Pancreas (tissue), 10 donors: ENCODE measurements at regions not wholly inside any gene's neighbourhood (a gene's known extent, or its start where the extent isn't known, plus 50 kb on each side); places are given as distances from the start of the nearest gene placed in this dataset.

Experiments
- ATAC-seq, 4 donors: fragments of 200-7000 bp; cut with Tn5 transposase; one replicate each; pipeline versions ENCODE4 v1.8.0 to v1.9.1; 2020; ENCODE audit warnings: mild to moderate bottlenecking in 4 of 4, moderate library complexity in 4 of 4
- DNase-seq, 6 donors: peaks; one replicate each; pipeline ENCODE4 v3.0.0-alpha.2; 2020
- FAIRE-seq: peaks from 2 replicates; lab custom pipeline; 2012; peaks lifted over from hg19 to GRCh38; lab: Jason Lieb, UNC
- H3K27ac ChIP-seq, 4 donors: fragments of 200-600 bp; sonication (generic); 1 replicate in 3 of 4; 2 replicates in 1 of 4; pipeline versions ENCODE4 v1.5.0 to v1.8.0; 2020
- H3K27me3 ChIP-seq, 4 donors: fragments of 200-600 bp; one replicate each; pipeline ENCODE4 v1.8.0; 2021
- H3K36me3 ChIP-seq, 3 donors: fragments of 200-600 bp; sonication (generic) in 1 of 3; one replicate each; pipeline versions ENCODE4 v1.5.0 to v1.8.0; 2020 to 2021
- H3K4me1 ChIP-seq, 3 donors: fragments of 200-600 bp; one replicate each; pipeline ENCODE4 v1.8.0; 2021
- H3K4me3 ChIP-seq, 4 donors: fragments of 200-600 bp; sonication (generic) in 2 of 4; one replicate each; pipeline versions ENCODE4 v1.5.0 to v1.8.0; 2020 to 2021
- H3K9me3 ChIP-seq, 4 donors: fragments of 200-600 bp; one replicate each; pipeline ENCODE4 v1.8.0; 2021
- WGBS, 2 donors: extraction: QIAGEN DNeasy Blood & Tissue Kit; methylation state at CpG; one replicate each; pipeline ENCODE4 v1.1.7; 2013; 5-methylcytosine and 5-hydroxymethylcytosine counted together
- intact Hi-C, 3 donors: fragments of 100-400 bp; cut with DNase I; formaldehyde crosslinking; loops; one replicate each; pipeline versions ENCODE4 v1.11.1 to v1.14.2; 2022
- TF ChIP-seq, protein P1 (sequence below), 4 donors: fragments of 200-600 bp; sonication (generic) in 3 of 4; IDR thresholded peaks; one replicate each; pipeline versions ENCODE4 v1.5.0 to v1.8.0; 2021; ENCODE audit warnings: antibody characterized with exemption in 4 of 4
- donor health status: healthy with polysubstance abuse.
- donor health status: DM: no; HTN: no; CAD: no; lungs with moderate emphysema.
- donor health status: DM: no; HTN: no; CAD: no.
- donor health status: control.
- donor health status: control.
- donor health status: Bipolar disorder and iron deficiency.
- donor health status: DM: yes; HTN: yes; CAD: no.
- donor health status: DM: no; HTN: no; CAD: no.
- donor health status: DM: no; HTN: no; CAD: no.
- donor health status: DM: yes; HTN: yes; CAD: no.

DNA sequence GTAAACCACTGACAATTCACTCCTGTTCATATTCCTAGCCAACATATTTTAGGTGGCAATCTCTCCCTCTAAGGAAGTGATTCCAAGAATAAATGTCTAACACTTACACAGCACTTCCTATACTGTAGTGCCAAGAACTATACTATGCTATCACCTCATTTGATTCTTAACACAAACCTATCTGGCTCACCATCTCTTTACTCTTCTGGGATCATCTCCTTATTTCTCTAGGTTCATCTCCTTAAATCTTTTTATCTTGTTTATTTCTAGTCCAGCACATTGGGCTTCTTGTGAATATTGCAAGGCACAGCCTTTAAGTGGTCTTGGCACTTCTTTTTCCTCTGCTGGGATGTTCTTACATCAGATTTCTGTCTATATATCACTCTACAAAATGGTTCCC, 366.3 kb downstream of the SLITRK6 start:
- no peaks in the 10 kb centered on the region for H3K4me1 ChIP-seq
- H3K4me3 ChIP-seq = no peak overlapping the region
- intact Hi-C loops = no loop called here
- no peaks in the 10 kb centered on the region for H3K9me3 ChIP-seq
- H3K36me3 ChIP-seq = no peaks in the 10 kb centered on the region
- no peak for DNase-seq
- H3K27me3 ChIP-seq = no peaks in the 10 kb centered on the region
- no peak for FAIRE-seq
- TF ChIP-seq, protein P1, sequence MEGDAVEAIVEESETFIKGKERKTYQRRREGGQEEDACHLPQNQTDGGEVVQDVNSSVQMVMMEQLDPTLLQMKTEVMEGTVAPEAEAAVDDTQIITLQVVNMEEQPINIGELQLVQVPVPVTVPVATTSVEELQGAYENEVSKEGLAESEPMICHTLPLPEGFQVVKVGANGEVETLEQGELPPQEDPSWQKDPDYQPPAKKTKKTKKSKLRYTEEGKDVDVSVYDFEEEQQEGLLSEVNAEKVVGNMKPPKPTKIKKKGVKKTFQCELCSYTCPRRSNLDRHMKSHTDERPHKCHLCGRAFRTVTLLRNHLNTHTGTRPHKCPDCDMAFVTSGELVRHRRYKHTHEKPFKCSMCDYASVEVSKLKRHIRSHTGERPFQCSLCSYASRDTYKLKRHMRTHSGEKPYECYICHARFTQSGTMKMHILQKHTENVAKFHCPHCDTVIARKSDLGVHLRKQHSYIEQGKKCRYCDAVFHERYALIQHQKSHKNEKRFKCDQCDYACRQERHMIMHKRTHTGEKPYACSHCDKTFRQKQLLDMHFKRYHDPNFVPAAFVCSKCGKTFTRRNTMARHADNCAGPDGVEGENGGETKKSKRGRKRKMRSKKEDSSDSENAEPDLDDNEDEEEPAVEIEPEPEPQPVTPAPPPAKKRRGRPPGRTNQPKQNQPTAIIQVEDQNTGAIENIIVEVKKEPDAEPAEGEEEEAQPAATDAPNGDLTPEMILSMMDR (IDR thresholded peaks at IDR 0.05) = no peak
- H3K27ac ChIP-seq = no peak overlapping the region
- ATAC-seq = no peak

DNA sequence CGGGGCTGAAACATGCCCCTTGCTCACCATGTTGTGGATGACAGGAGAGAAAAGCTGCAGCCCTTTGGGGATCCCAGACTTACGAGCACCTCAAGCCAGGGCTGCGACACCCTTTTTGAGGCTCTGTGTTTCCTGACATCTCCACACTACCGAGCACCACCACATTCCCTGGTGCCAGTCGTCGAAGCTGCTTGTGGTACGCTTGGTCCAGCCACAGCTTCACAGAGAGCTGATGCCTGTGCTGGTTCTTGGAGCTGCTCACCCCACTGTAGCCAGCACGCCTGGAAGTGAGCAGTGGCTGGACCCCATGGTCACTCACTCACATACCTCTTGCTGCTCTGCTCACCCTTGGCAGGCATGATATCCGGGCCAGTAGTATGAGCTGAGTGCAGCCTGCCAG, 367.5 kb downstream of the SLITRK6 start:
- Histone ChIP-seq H3K36me3 (no peaks in the 10 kb centered on the region), H3K4me3 (no peak overlapping the region), H3K9me3 (no peaks in the 10 kb centered on the region), H3K27me3 (no peaks in the 10 kb centered on the region), H3K4me1 (no peaks in the 10 kb centered on the region), H3K27ac (no peak overlapping the region)
- no peak for FAIRE-seq
- WGBS, 2 donors = 76 to 87% methylated on average over 9 of the region's 9 CpGs
- ATAC-seq = no peak
- intact Hi-C loops = no loop called here
- DNase-seq = peak in 1 of 6 donors; percentile 27
- TF ChIP-seq, protein P1 (IDR thresholded peaks at IDR 0.05) = no peak

DNA sequence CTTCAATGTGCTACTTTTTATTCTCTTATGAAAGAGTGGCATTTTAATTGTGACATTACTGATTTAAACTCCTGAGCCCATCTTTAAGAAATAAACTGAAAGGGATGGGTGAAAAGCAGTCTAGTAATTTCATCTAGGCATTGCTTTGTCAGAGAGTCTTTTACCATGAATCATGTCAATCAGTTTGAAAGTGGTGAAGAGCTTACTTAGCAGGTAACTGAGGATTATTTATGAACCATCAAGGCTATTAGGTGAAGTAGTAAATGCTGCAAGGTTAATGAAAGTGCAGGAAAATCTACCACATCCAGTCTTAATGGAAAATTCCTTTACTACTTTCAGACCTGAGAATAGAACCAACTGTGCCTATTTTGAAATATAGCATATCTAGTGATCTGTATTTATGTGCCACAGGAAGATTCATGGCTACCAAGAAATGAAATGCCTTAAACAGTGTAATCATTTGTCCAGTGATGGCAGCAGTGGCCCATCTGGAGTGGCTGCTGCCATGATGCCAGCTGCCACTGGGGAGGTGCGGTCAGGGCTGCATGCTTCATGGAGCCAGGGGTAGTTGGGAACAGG, 368.9 kb downstream of the SLITRK6 start:
- H3K4me3 ChIP-seq = no peak overlapping the region
- no peak overlapping the region for H3K27ac ChIP-seq
- H3K4me1 ChIP-seq = no peaks in the 10 kb centered on the region
- no peak for ATAC-seq
- H3K27me3 ChIP-seq = no peaks in the 10 kb centered on the region
- TF ChIP-seq, protein P1 (IDR thresholded peaks at IDR 0.05) = no peak
- H3K36me3 ChIP-seq = no peaks in the 10 kb centered on the region
- WGBS, 2 donors = 96 to 100% methylated on average over 1 of the region's 1 CpG
- H3K9me3 ChIP-seq = no peaks in the 10 kb centered on the region
- no peak for DNase-seq
- no peak for FAIRE-seq
- intact Hi-C loops = no loop called here

DNA sequence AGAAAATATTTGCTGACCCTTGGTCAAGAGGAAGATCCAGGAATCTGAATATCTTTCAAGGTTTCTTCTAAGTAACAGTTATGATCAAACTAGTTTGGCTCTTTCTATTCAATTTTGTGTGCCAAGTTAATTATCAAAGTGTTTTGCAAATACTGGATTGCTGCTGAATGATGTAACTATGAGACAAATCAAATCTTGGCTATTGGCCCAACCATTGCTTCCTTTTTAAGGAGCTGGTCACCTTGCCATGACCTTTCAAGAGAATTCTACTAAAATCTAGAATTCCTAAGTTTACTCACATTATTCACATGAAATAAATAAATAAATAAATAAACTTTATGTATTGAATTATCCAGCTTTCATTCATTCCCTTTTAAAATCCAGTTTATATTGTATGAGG, 371.8 kb downstream of the SLITRK6 start:
- no peaks in the 10 kb centered on the region for H3K27me3 ChIP-seq
- TF ChIP-seq, protein P1 (IDR thresholded peaks at IDR 0.05) = no peak
- ATAC-seq (no peak), FAIRE-seq (no peak), DNase-seq (no peak)
- no peaks in the 10 kb centered on the region for H3K9me3 ChIP-seq
- intact Hi-C loops = no loop called here
- H3K4me1 ChIP-seq = no peaks in the 10 kb centered on the region
- H3K4me3 ChIP-seq = no peak overlapping the region
- H3K27ac ChIP-seq = no peak overlapping the region
- H3K36me3 ChIP-seq = no peaks in the 10 kb centered on the region

DNA sequence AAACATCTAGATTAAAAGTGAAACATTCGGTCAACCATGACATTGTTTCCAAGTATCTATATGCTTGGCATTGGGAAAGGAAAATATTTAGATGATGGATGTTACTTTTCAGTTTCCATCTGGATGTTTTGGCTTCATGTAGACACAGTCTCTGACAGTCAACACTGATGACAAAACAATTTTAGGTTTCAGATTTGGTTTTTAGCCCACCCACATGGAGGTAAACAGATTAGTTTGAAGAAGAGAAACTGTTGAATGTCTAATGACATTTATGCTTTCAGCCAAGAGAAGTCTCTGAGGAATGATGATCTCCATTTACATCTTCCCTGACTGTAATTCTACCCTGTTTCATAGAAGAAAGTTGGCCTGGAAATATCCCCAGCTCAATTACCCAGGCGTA, 379.1 kb downstream of the SLITRK6 start:
- FAIRE-seq = no peak
- Histone ChIP-seq H3K4me3 (no peak overlapping the region), H3K27ac (no peak overlapping the region), H3K9me3 (no peaks in the 10 kb centered on the region), H3K36me3 (no peaks in the 10 kb centered on the region), H3K27me3 (no peaks in the 10 kb centered on the region), H3K4me1 (no peaks in the 10 kb centered on the region)
- no peak for DNase-seq
- 64 to 77% methylated on average over 2 of the region's 2 CpGs for WGBS, 2 donors
- intact Hi-C loops = no loop called here
- TF ChIP-seq, protein P1 (IDR thresholded peaks at IDR 0.05) = no peak
- no peak for ATAC-seq
